ENCODE measurements at regions not wholly inside any gene's neighbourhood (a gene's known extent, or its start where the extent isn't known, plus 50 kb on each side); places are given as distances from the start of the nearest gene placed in this dataset.

DNA sequence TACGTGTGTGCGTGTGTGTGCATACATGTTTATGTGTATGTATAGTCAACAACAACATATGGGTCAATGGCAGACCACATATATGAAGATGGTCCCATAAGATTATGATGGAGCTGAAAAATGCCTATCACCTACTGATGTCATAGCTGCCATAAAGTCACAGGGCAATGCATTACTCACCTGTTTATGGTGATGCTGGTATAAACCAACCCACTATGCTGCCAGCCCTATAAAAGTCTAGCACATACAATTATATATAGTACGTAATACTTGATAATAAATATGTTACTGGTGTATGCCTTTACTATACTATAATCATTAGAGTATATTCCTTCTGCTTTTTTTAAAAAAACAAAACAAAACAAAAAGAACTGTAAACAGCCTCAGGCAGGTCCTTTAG is 148.4 kb upstream of the ARID1B start:
- TF ChIP-seq CTCF (conservative IDR thresholded peaks at IDR 0.05; ENCODE audit: low read depth, low read length) (no peak), POLR2A (IDR thresholded peaks at IDR 0.05; ENCODE audit: low read depth, low read length) (no peak), RAD21 (IDR thresholded peaks at IDR 0.05; ENCODE audit: low read length) (no peak), CEBPB (IDR thresholded peaks at IDR 0.05; ENCODE audit: low read depth, low read length) (no peak), USF2 (IDR thresholded peaks at IDR 0.05; ENCODE audit: low read depth, low read length) (no peak), RFX5 (IDR thresholded peaks at IDR 0.05; ENCODE audit: low read depth, low read length) (no peak), NFE2L2 (IDR thresholded peaks at IDR 0.05; ENCODE audit: low read depth, low read length) (no peak), SMC3 (IDR thresholded peaks at IDR 0.05; ENCODE audit: low read depth, low read length) (no peak), MAZ (IDR thresholded peaks at IDR 0.05; ENCODE audit: borderline replicate concordance, low read depth, low read length) (no peak), CHD1 (IDR thresholded peaks at IDR 0.05; ENCODE audit: low read depth, low read length) (no peak)
- TF ChIP-seq, protein P1, sequence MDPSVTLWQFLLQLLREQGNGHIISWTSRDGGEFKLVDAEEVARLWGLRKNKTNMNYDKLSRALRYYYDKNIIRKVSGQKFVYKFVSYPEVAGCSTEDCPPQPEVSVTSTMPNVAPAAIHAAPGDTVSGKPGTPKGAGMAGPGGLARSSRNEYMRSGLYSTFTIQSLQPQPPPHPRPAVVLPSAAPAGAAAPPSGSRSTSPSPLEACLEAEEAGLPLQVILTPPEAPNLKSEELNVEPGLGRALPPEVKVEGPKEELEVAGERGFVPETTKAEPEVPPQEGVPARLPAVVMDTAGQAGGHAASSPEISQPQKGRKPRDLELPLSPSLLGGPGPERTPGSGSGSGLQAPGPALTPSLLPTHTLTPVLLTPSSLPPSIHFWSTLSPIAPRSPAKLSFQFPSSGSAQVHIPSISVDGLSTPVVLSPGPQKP (IDR thresholded peaks at IDR 0.05; ENCODE audit: borderline replicate concordance, low read depth, low read length) = no peak
